Suprapubic skin (tissue), 3 donors: ENCODE measurements at regions not wholly inside any gene's neighbourhood (a gene's known extent, or its start where the extent isn't known, plus 50 kb on each side); places are given as distances from the start of the nearest gene placed in this dataset.

Experiments used
- CTCF ChIP-seq, 2 donors: fragments of 200-600 bp in 1 of 2; fragments of 450-650 bp in 1 of 2; sonication (generic) in 1 of 2; IDR thresholded peaks; one replicate each; pipeline ENCODE4 v1.5.1; 2016 to 2019; ENCODE audit warnings: antibody characterized with exemption in 2 of 2, mild to moderate bottlenecking in 1 of 2, moderate library complexity in 1 of 2
- POLR2AphosphoS5 ChIP-seq, 3 donors: sonication (generic); formaldehyde crosslinking; IDR thresholded peaks; one replicate each; pipeline ENCODE4 v1.6.1; 2017; ENCODE audit warnings: antibody characterized with exemption in 3 of 3

DNA sequence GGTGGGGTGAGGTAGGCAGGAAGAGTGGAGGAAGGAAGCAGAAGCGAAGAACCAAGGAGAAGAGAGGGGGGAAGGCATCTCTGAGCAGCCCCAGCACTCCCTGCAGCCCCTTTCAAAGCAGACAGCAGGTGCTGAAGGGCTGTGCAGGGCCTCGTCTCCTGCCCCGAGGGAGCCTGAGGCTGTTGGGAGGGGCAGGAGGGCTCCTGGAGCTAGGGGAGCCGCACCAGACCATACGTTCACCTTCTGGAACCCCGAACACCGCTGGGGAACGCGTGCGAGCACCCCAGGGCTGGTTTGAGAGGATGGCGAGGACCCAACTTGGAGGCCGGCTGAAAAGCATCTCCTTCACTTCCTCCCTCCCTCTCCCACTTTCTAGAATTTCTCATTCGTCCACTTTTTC lies 259.8 kb downstream of the FAM43A start:
- TF ChIP-seq POLR2AphosphoS5 (IDR thresholded peaks at IDR 0.05) (no peak), CTCF (IDR thresholded peaks at IDR 0.05) (no peak)
